HepG2 (cell line): ENCODE measurements at regions not wholly inside any gene's neighbourhood (a gene's known extent, or its start where the extent isn't known, plus 50 kb on each side); places are given as distances from the start of the nearest gene placed in this dataset.

Source experiments
- ATAC-seq: fragments of 200-7000 bp; cut with Tn5 transposase; 3 replicates; pipeline ENCODE4 v1.9.1; 2020; ENCODE audit warnings: mild to moderate bottlenecking, moderate library complexity
- BruUV-seq: library from RNA; stranded (reverse); fragments of 400-500 nt; replicated peaks from 2 replicates; lab custom pipeline; 2021; lab: Mats Ljungman, UMichigan
- CTCF ChIA-PET: fragments of 300-600 bp; formaldehyde crosslinking; extraction: SDS; loops from one replicate; lab custom pipeline; 2021; ENCODE audit warnings: low total read pairs, inconsistent platforms, low intra/inter-chr PET ratio; lab: Yijun Ruan, JAX
- POLR2A ChIA-PET: fragments of 350-600 bp; sonication (Branson Sonifier 250); formaldehyde crosslinking; loops from one replicate; lab custom pipeline; 2020; ENCODE audit warnings: antibody characterized with exemption, inconsistent platforms; lab: Yijun Ruan, JAX
- DNase-seq: peaks from one replicate; pipeline ENCODE4 v3.0.0-alpha.2; 2015; ENCODE audit warnings: low spot score
- FAIRE-seq: peaks from 3 replicates; lab custom pipeline; 2011; peaks lifted over from hg19 to GRCh38; lab: Jason Lieb, UNC
- H2AFZ ChIP-seq: one replicate; pipeline ENCODE4 v1.6.1; 2011; ENCODE audit warnings: low read length, inconsistent platforms
- H3K27ac ChIP-seq: fragments of 300-600 bp; 3 replicates; pipeline ENCODE4 v1.8.0; 2011; ENCODE audit warnings: mixed run types, mild to moderate bottlenecking, mixed read lengths, low read length, inconsistent platforms; ENCODE audit not compliant: insufficient read depth; ENCODE audit errors: extremely low read length
- H3K27me3 ChIP-seq, 2 experiments: fragments of 200-600 bp in 1 of 2; 2 replicates in 1 of 2; 3 replicates in 1 of 2; pipeline versions ENCODE4 v1.6.0 to v1.8.0; 2011; ENCODE audit warnings: low read length in 2 of 2, mild to moderate bottlenecking in 2 of 2, moderate library complexity in 2 of 2, inconsistent platforms in 1 of 2; ENCODE audit not compliant: insufficient read depth in 2 of 2, control insufficient read depth in 1 of 2
- H3K36me3 ChIP-seq, 2 experiments: fragments of 200-600 bp in 1 of 2; replicated peaks in 1 of 2; 2 replicates in 1 of 2; 3 replicates in 1 of 2; pipeline versions ENCODE4 v1.5.1 to v1.8.0; 2011; ENCODE audit warnings: low read length in 2 of 2, inconsistent platforms in 1 of 2; ENCODE audit not compliant: insufficient read depth in 2 of 2, control insufficient read depth in 1 of 2
- H3K4me1 ChIP-seq: 2 replicates; pipeline ENCODE4 v1.5.1; 2012; ENCODE audit warnings: low read length, inconsistent platforms; ENCODE audit not compliant: insufficient read depth
- H3K4me2 ChIP-seq: 2 replicates; pipeline ENCODE4 v1.6.0; 2011; ENCODE audit warnings: low read depth, low read length, inconsistent platforms
- H3K4me3 ChIP-seq, 3 experiments: fragments of 200-600 bp in 1 of 3; sonication (generic), shearing (Covaris generic) in 1 of 3; replicated peaks in 1 of 3; 2 replicates each; pipeline ENCODE4 v1.5.1; 2011 to 2016; ENCODE audit warnings: low read length in 3 of 3, inconsistent platforms in 2 of 3, low read depth in 2 of 3, mild to moderate bottlenecking in 2 of 3, control low read depth in 1 of 3, mixed read lengths in 1 of 3; ENCODE audit not compliant: insufficient read depth in 1 of 3
- H3K79me2 ChIP-seq: one replicate; pipeline ENCODE4 v1.6.1; 2011; ENCODE audit warnings: low read length, inconsistent platforms; ENCODE audit not compliant: insufficient read depth
- H3K9ac ChIP-seq: 2 replicates; pipeline ENCODE4 v1.6.0; 2011; ENCODE audit warnings: mild to moderate bottlenecking, low read depth, low read length, inconsistent platforms; ENCODE audit not compliant: insufficient read depth
- H3K9me3 ChIP-seq: 2 replicates; pipeline ENCODE4 v1.5.1; 2012; ENCODE audit warnings: mild to moderate bottlenecking, low read length
- H4K20me1 ChIP-seq: 2 replicates; pipeline ENCODE4 v1.6.0; 2011; ENCODE audit warnings: inconsistent platforms, mild to moderate bottlenecking, low read length, moderate library complexity; ENCODE audit not compliant: insufficient read depth
- ARNT ChIP-seq: fragments of 450-650 bp; IDR thresholded peaks from 2 replicates; pipeline ENCODE4 v1.6.1; 2017
- ATM ChIP-seq: fragments of 450-650 bp; IDR thresholded peaks from 2 replicates; pipeline ENCODE4 v1.7.1; 2017; ENCODE audit warnings: mild to moderate bottlenecking, borderline replicate concordance
- FOSL1 ChIP-seq: sonication (generic); formaldehyde crosslinking; IDR thresholded peaks from 2 replicates; pipeline ENCODE4 v1.9.0; 2021; ENCODE audit warnings: missing genetic modification reagents, borderline replicate concordance
- HDAC6 ChIP-seq: fragments of 200-600 bp; sonication (generic); IDR thresholded peaks from 2 replicates; pipeline ENCODE4 v1.7.0; 2017; ENCODE audit warnings: mild to moderate bottlenecking, antibody characterized with exemption, low read length, low read depth
- JUN ChIP-seq: sonication (generic); formaldehyde crosslinking; IDR thresholded peaks from 2 replicates; pipeline ENCODE4 v1.4.0; 2020; ENCODE audit warnings: mild to moderate bottlenecking, missing genetic modification reagents
- MAF1 ChIP-seq: sonication (generic); formaldehyde crosslinking; IDR thresholded peaks from 2 replicates; pipeline ENCODE4 v1.5.0; 2020; ENCODE audit warnings: missing genetic modification reagents, borderline replicate concordance
- MAFF ChIP-seq: IDR thresholded peaks from 2 replicates; pipeline ENCODE4 v1.6.1; 2011; ENCODE audit warnings: low read depth, low read length, improper control_type of control experiment
- MAFK ChIP-seq, 2 experiments: IDR thresholded peaks in 1 of 2; conservative IDR thresholded peaks in 1 of 2; 2 replicates each; pipeline ENCODE4 v1.6.1; 2011; ENCODE audit warnings: improper control_type of control experiment in 2 of 2, low read length in 2 of 2
- MED8 ChIP-seq: sonication (generic); formaldehyde crosslinking; IDR thresholded peaks from 2 replicates; pipeline ENCODE4 v1.8.1; 2023; ENCODE audit warnings: mild to moderate bottlenecking, missing genetic modification reagents; ENCODE audit not compliant: insufficient replicate concordance
- NPAS2 ChIP-seq: sonication (generic); formaldehyde crosslinking; IDR thresholded peaks from 2 replicates; pipeline ENCODE4 v1.8.0; 2022; ENCODE audit warnings: mild to moderate bottlenecking, missing genetic modification reagents, borderline replicate concordance
- SMAD1 ChIP-seq: sonication (generic); formaldehyde crosslinking; IDR thresholded peaks from 2 replicates; pipeline ENCODE4 v1.4.0; 2020; ENCODE audit warnings: missing genetic modification reagents, low read depth, mild to moderate bottlenecking, borderline replicate concordance
- SRSF1 ChIP-seq: fragments of 200-400 bp; formaldehyde crosslinking; optimal IDR thresholded peaks from 2 replicates; pipeline ENCODE3; 2017; ENCODE audit warnings: mild to moderate bottlenecking, low read depth, low read length, moderate library complexity
- U2AF1 ChIP-seq: fragments of 200-400 bp; formaldehyde crosslinking; optimal IDR thresholded peaks from 2 replicates; pipeline ENCODE3; 2017; ENCODE audit warnings: mild to moderate bottlenecking, low read depth, low read length
- ZNF350 ChIP-seq: sonication (generic); formaldehyde crosslinking; IDR thresholded peaks from 2 replicates; pipeline ENCODE4 v1.4.0; 2020; ENCODE audit warnings: mild to moderate bottlenecking, low read depth, missing genetic modification reagents, borderline replicate concordance
- ZNF451 ChIP-seq: sonication (generic); formaldehyde crosslinking; IDR thresholded peaks from 2 replicates; pipeline ENCODE4 v1.5.0; 2020; ENCODE audit warnings: mild to moderate bottlenecking, missing genetic modification reagents
- ZNF468 ChIP-seq: sonication (generic); formaldehyde crosslinking; IDR thresholded peaks from 2 replicates; pipeline ENCODE4 v1.8.0; 2022; ENCODE audit warnings: mild to moderate bottlenecking, moderate library complexity, missing genetic modification reagents
- ZNF720 ChIP-seq: sonication (generic); formaldehyde crosslinking; IDR thresholded peaks from 2 replicates; pipeline ENCODE4 v1.4.0; 2020; ENCODE audit warnings: missing genetic modification reagents
- ZNF891 ChIP-seq: sonication (generic); formaldehyde crosslinking; IDR thresholded peaks from 2 replicates; pipeline ENCODE4 v1.5.0; 2020; ENCODE audit warnings: mild to moderate bottlenecking, missing genetic modification reagents
- WGBS: methylation state at CpG from one replicate; pipeline ENCODE4 v1.1.6; 2017; ENCODE audit warnings: low lambda C conversion rate; 5-methylcytosine and 5-hydroxymethylcytosine counted together
- in situ Hi-C: cut with HindIII; loops from 2 replicates; pipeline ENCODE4 v1.10.0; 2017; ENCODE audit warnings: low pct_unique_long_range_greater_than_20kb; ENCODE audit not compliant: extremely low pct_ligation_motif_present
- intact Hi-C: fragments of 100-400 bp; cut with micrococcal nuclease; formaldehyde crosslinking; loops from one replicate; pipeline ENCODE4 v1.10.0; 2022; ENCODE audit not compliant: unreplicated experiment
- TF ChIP-seq, protein P1 (sequence below): sonication (generic); formaldehyde crosslinking; IDR thresholded peaks from 2 replicates; pipeline ENCODE4 v1.4.0; 2020; ENCODE audit warnings: mild to moderate bottlenecking, missing genetic modification reagents
- TF ChIP-seq, protein P2 (sequence below): sonication (generic); formaldehyde crosslinking; IDR thresholded peaks from 2 replicates; pipeline ENCODE4 v1.5.0; 2020; ENCODE audit warnings: mild to moderate bottlenecking, missing genetic modification reagents, borderline replicate concordance

DNA sequence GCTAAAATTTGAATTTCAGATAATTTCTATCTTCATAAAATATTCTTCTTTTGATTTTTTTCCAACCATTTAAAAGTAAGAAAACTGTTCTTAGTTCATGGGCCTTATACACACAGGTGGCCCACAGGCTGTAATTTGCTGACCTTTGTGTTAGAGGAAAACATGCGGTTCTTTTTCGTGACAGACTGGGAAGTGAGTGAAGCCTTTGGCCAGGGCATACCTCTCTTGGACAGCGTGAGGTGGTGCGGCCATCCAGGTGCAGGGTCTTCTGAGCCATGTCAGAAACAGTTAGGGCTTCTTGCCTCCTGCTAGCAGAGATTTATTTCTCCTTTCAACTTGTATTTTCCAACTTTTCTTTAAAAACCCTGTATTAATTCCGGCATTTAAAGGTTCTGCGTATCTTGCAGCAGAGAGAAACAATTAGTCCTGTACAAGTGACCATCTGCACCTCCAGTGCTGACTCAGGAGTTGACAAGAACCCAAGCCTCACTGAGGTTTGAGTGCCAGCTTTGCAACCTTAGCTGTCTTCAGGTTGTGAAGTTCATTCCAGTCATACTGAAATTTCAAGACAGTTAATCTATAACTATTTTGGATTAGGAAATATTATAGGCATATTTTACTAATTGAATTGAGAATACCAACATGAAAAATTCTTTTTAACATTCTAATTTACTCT lies 177.8 kb downstream of the LY86 start:
- FAIRE-seq: peak; percentile 30
- POLR2A ChIA-PET: no interaction called here

DNA sequence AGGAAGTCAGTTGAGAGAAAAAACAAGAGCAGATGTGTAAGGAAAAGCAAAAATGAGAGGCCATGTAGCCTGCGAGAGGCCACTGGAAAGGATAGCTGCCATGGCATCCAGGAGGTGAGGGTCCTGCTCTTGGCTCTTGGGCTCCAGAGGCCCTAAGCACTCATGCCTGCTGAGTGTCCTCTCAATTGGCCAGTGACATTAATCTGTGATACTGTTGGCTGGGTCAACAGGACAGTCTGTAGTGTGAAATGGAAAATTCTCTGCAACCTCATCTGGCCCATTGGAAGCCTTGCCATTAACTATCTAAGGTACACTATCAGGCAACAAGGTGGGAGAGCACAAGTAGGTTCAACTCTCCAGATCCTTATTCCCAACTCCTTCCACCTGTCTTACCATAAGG lies 180.9 kb downstream of the LY86 start:
- Histone ChIP-seq H2AFZ (no peak overlapping the region), H3K4me2 (no peak overlapping the region), H3K9ac (no peak overlapping the region), H3K27me3 (peaks cover 0 to 2% of the 10 kb centered on the region in 2 experiments; a peak in 1 of 5 replicates), H3K4me3 (no peak overlapping the region), H3K36me3 (no peaks in the 10 kb centered on the region), H3K4me1 (no peaks in the 10 kb centered on the region), H3K9me3 (no peaks in the 10 kb centered on the region), H4K20me1 (no peaks in the 10 kb centered on the region), H3K79me2 (no peaks in the 10 kb centered on the region), H3K27ac (no peak overlapping the region)
- in situ Hi-C loops: no loop called here
- CTCF ChIA-PET: no interaction called here
- FAIRE-seq (no peak), DNase-seq (no peak), ATAC-seq (no peak)
- 86% methylated on average over 1 of the region's 1 CpG for WGBS
- POLR2A ChIA-PET: no interaction called here
- intact Hi-C loops: no loop called here
- BruUV-seq: no TSS peak
- TF ChIP-seq MED8 (CRISPR knock-in tag): no peak
- no peak for TF ChIP-seq SMAD1 (CRISPR knock-in tag)
- TF ChIP-seq U2AF1: no peak
- TF ChIP-seq FOSL1 (CRISPR knock-in tag): no peak
- TF ChIP-seq ATM: no peak
- TF ChIP-seq ZNF468 (CRISPR knock-in tag): no peak
- TF ChIP-seq JUN (CRISPR knock-in tag): no peak
- TF ChIP-seq, protein P1, sequence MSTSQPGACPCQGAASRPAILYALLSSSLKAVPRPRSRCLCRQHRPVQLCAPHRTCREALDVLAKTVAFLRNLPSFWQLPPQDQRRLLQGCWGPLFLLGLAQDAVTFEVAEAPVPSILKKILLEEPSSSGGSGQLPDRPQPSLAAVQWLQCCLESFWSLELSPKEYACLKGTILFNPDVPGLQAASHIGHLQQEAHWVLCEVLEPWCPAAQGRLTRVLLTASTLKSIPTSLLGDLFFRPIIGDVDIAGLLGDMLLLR (CRISPR knock-in tag): no peak
- TF ChIP-seq SRSF1: no peak
- TF ChIP-seq ZNF350 (CRISPR knock-in tag): no peak
- no peak for TF ChIP-seq ZNF720 (CRISPR knock-in tag)
- TF ChIP-seq HDAC6: no peak
- TF ChIP-seq ARNT: no peak

More for the DNA sequence above, 177.8 kb downstream of the LY86 start:
- 51% methylated on average over 6 of the region's 6 CpGs for WGBS
- in situ Hi-C loops (no loop called here), intact Hi-C loops (no loop called here)
- no TSS peak for BruUV-seq
- H3K4me2 ChIP-seq: no peak overlapping the region
- H3K4me1 ChIP-seq: no peaks in the 10 kb centered on the region
- no peak overlapping the region for H3K4me3 ChIP-seq
- CTCF ChIA-PET: no interaction called here
- H3K36me3 ChIP-seq: no peaks in the 10 kb centered on the region
- H4K20me1 ChIP-seq: no peaks in the 10 kb centered on the region
- H3K9me3 ChIP-seq: no peaks in the 10 kb centered on the region
- no peak for DNase-seq
- ATAC-seq: no peak
- no peaks in the 10 kb centered on the region for H3K79me2 ChIP-seq
- no peak overlapping the region for H3K9ac ChIP-seq
- TF ChIP-seq ZNF891 (CRISPR knock-in tag) (no peak), ZNF451 (CRISPR knock-in tag) (no peak), MAF1 (CRISPR knock-in tag) (no peak), NPAS2 (CRISPR knock-in tag) (no peak), MAFF (0 out of 2 replicates have a peak, but pooled peaks have one; percentile 6), MAFK (conservative IDR thresholded peaks at IDR 0.05 in 1 of 2, IDR thresholded peaks at IDR 0.05 in 1 of 2; ENCODE audit: low read length in 2 of 2) (peak; percentile 39 to 43; a peak in 2 of 4 replicates)
- TF ChIP-seq, protein P2, sequence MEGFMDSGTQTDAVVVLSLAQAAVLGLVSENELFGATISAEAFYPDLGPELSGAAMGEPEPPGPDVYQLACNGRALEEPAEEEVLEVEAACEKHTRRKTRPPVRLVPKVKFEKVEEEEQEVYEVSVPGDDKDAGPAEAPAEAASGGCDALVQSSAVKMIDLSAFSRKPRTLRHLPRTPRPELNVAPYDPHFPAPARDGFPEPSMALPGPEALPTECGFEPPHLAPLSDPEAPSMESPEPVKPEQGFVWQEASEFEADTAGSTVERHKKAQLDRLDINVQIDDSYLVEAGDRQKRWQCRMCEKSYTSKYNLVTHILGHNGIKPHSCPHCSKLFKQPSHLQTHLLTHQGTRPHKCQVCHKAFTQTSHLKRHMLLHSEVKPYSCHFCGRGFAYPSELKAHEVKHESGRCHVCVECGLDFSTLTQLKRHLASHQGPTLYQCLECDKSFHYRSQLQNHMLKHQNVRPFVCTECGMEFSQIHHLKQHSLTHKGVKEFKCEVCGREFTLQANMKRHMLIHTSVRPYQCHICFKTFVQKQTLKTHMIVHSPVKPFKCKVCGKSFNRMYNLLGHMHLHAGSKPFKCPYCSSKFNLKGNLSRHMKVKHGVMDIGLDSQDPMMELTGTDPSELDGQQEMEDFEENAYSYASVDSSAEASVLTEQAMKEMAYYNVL (CRISPR knock-in tag): no peak
- H2AFZ ChIP-seq: no peak overlapping the region
- H3K27ac ChIP-seq: no peak overlapping the region
- H3K27me3 ChIP-seq: peaks cover 0 to 2% of the 10 kb centered on the region in 2 experiments; a peak in 1 of 5 replicates
